ENCODE measurements at regions not wholly inside any gene's neighbourhood (a gene's known extent, or its start where the extent isn't known, plus 50 kb on each side); places are given as distances from the start of the nearest gene placed in this dataset.

DNA sequence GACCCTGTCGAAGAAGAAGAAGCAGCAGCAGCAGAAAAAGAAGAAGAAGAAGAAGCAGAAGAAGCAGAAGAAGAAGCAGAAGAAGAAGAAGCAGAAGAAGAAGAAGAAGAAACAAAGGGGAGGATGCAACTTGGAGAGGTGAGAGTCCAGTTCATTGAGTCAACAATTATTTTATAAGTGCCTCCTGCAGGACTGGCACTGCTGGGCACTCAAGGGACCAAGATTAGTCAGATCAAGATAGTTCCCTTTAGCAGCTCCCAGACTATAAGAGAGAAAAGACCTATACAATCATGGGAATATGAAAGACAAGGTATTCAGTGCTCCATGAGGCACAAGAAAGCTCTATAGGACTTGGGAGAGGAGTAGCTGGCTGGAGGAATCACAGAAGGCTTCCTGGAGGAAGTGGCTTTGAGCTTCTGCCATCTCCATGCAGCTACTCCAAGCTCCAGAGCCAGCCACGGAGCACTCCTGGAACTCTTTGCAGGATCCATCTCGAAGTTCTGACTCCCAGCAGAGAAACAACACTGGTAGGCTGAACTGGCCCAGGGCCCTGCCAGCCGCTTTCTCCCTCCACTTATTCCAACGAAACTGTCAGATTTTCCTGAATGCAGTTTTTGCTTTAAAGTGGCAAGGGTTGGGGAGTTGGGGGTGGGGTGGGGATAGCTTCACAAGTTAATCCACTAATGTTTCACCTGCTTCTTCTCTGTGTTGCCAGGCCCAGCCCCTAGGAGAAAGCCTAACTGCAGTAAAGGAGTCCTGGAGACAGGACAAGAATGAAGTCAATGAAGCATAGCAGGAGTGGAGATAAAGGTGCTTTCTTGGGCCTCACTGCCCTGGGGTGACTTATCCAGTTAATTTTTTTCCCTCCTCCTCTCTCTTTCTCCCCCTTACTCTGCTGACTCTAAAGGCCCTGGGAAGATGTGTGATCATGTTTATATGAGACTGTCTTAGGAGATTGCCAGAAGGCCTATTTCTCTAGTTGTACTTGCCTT is 140.1 kb upstream of the PARP11 start:
- DNase-seq: no peak

- no peak for DNase-seq
Observed at GRCh38 chr12:4012073-4012472, 138.9 kb upstream of the PARP11 start.

DNA sequence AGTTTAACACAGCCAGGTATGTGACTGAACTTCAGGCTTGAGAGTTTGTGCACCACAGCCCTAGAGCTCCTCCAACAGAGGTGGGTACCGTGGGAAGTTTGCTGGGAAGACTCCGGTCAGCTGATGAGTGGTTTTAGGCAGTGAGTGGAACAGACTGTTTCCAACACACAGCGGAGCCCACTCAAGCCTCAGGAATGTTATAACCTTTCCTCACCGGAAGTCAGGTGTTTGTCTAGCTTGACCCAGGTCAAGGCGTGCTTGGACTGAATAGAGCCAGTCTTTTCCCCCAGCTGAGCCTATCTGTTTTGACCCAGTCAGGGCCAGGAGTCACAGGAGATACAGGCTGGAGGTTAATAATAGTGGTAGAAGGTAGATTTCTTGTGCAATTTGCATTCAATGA is 138.4 kb upstream of the PARP11 start:
- DNase-seq: no peak

DNA sequence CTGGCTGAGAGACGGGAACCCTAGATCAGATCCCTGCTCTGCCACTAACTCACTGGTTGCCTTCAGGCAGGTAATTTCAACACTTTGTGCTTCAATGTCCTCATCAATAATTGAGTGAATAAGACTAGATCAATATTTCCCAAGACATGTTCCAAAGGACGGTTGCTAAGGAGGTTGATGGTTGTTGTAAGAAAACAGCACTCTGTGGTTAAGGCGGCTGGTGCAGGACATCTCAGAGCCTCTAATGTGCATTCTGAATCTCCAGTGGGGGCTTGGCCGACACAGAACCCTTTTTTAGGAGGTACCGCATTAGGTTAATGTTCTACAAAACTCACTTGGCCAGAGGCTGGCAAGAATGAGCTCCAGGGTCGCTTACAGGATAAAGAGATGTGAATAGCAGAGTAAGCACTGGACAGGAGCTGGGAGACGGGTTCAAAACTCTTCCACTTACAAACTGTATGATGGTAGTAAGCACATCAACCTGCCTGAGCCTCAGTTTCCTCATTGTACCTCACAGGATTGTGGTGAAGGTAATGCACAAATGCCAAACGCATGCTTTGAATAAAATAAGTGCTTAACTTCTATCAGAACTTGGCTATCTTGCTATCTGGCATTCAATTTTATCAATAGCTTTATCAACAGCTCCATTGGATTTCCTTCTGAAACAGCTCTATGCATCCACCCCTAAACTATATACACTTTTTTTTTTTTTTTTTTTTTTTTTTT is 136.9 kb upstream of the PARP11 start:
- DNase-seq: no peak

DNA sequence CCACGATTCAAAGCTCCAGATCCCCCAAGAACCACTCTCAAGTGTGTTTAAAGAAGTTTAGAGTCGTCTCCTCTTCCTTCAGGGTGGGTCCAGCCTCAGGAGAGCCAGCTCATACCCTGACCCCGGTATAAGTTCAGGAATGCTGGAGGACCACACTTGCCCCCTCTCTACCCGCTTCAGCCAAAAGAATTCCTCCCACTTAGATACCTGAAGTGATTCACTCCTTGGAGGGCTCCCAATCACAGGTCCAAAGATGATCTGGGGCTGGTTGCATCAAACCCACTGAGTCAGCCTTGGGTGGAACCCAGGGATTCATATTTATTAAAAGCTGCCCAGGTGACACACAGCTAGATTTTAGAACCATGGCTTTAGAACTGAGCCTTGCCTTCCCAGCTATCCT is 133.5 kb upstream of the PARP11 start:
- DNase-seq: no peak

GRCh38 chr12:4005851-4006430 is 132.7 kb upstream of the PARP11 start:
- DNase-seq: no peak

DNA sequence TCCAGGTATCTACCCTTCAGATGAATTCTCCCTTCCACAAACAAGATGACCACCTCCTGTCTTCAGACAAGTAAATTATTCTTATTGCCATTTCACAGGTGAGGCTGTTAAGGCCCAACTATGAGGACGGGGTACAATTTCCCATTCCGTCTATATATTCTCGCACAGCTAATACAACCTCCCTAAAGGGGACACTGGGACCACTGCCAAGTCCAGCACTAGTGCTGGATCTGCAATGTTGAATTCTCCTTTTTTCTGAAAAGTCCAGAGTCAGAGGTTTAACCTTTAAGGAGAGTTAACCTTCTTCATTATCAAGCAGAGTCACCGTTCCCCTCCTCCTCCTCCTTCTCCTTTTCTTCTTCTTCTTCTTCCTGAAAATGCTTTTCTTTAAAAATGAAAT is 130.4 kb upstream of the PARP11 start:
- no peak for DNase-seq

- DNase-seq: no peak
Observed at GRCh38 chr12:4002601-4003000, 129.4 kb upstream of the PARP11 start.

- no peak for DNase-seq
Observed at GRCh38 chr12:4001841-4002240, 128.6 kb upstream of the PARP11 start.

GRCh38 chr12:4001031-4001430 is 127.8 kb upstream of the PARP11 start:
- no peak for DNase-seq

GRCh38 chr12:3999904-4000303 is 126.7 kb upstream of the PARP11 start:
- DNase-seq: no peak

GRCh38 chr12:3998968-3999792 is 126.0 kb upstream of the PARP11 start:
- no peak for DNase-seq

GRCh38 chr12:3998397-3998796 is 125.2 kb upstream of the PARP11 start:
- no peak for DNase-seq

- no peak for DNase-seq
Observed at GRCh38 chr12:3996322-3996721, 123.1 kb upstream of the PARP11 start.

DNA sequence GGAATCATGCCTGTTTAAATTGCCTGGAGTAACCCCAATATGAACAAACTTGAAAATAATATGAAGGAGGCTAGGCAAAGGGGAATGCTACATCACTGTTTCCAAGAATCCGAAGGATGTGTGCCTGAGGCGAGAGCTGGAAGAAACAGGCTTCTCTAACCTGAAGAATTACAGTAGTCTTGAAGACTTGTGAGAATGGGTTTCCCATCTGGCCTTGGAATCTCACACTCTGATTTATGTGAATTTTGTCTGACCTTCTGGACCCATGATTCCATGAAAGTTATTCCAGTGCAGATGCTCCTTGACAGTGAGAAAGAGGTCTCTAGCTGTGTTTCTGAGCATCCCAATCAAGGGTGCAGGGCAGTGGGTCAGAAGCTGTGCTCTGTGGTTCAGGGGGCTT is 122.1 kb upstream of the PARP11 start:
- DNase-seq: no peak

GRCh38 chr12:3994500-3994899 is 121.3 kb upstream of the PARP11 start:
- DNase-seq: no peak

DNA sequence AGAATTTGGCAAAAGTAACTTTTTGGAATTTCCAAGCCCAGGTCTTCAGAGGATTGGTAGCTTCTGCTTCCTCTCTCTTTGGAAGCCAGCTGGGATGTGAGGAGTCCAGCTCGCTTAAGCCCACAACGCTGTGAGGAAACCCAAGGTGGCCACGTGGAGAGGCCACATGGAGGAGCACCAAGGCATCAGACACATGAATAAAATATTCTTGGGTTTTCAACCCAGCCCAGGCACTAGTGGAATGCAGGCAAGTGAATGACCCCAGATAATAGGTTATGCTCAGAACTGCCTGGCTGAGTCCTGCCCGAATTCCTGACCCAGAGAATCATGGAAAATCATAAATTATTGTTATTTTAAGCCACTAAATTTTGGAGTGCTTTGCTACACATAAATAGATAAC is 119.7 kb upstream of the PARP11 start:
- no peak for DNase-seq

GRCh38 chr12:3991798-3992580 is 118.8 kb upstream of the PARP11 start:
- DNase-seq: no peak

GRCh38 chr12:3990501-3991280 is 117.5 kb upstream of the PARP11 start:
- DNase-seq: no peak

- DNase-seq: no peak
Observed at GRCh38 chr12:3989218-3989550, 116.0 kb upstream of the PARP11 start.

GRCh38 chr12:3988519-3989217 is 115.5 kb upstream of the PARP11 start:
- DNase-seq: no peak

All from NK-92 treated with Interleukin-12 subunit alpha and Interleukin-12 subunit beta, amount 100 ng/mL, for 24 hours (cell line).